ENCODE measurements at regions not wholly inside any gene's neighbourhood (a gene's known extent, or its start where the extent isn't known, plus 50 kb on each side); places are given as distances from the start of the nearest gene placed in this dataset.
A peak's percentile ranks its signal among the peaks of the same experiment; 100 is the strongest.
"Not testable (repeated sequence)": the region's sequence is repeated elsewhere in the genome, so short reads cannot be mapped to it uniquely, and the experiment has no call there.

GRCh38 chr9:751137-752051 lies 90.1 kb upstream of the DMRT1 start:
- H3K27ac Mint-ChIP-seq, result no peak overlapping the region
- H3K27me3 Mint-ChIP-seq, result peaks cover 6% of the 10 kb centered on the region
- POLR2A ChIA-PET, result no interaction called here
- DNase-seq, result no peak
- H3K4me1 Mint-ChIP-seq, result peaks cover 75% of the 10 kb centered on the region
- no peak overlapping the region for H3K4me3 Mint-ChIP-seq
- CTCF ChIA-PET, result interaction anchor here (0.6 to 2.2 kb wide), 6 partner anchors 10 to 404 kb away, joined by 3 to 8 read pairs (median 5); no protein-coding TSS in a partner anchor
- H3K36me3 Mint-ChIP-seq (ENCODE audit: low read depth), result no peaks in the 10 kb centered on the region
- no peaks in the 10 kb centered on the region for H3K9me3 Mint-ChIP-seq

- CTCF ChIA-PET, result interaction anchor here (0.6 to 0.8 kb wide), 2 partner anchors 11 to 147 kb away, joined by 3 read pairs; no protein-coding TSS in a partner anchor
- POLR2A ChIA-PET, result no interaction called here
Observed at GRCh38 chr9:752201-752600, 89.3 kb upstream of the DMRT1 start.

GRCh38 chr9:752681-753200 lies 88.8 kb upstream of the DMRT1 start:
- H3K27ac Mint-ChIP-seq, result no peak overlapping the region
- no peaks in the 10 kb centered on the region for H3K9me3 Mint-ChIP-seq
- peaks cover 6% of the 10 kb centered on the region for H3K27me3 Mint-ChIP-seq
- H3K4me1 Mint-ChIP-seq, result peaks cover 72% of the 10 kb centered on the region
- no peak for DNase-seq
- ChIA-PET CTCF (no interaction called here), POLR2A (no interaction called here)
- H3K36me3 Mint-ChIP-seq (ENCODE audit: low read depth), result no peaks in the 10 kb centered on the region
- H3K4me3 Mint-ChIP-seq, result no peak overlapping the region

More at GRCh38 chr9:752201-752600, 89.3 kb upstream of the DMRT1 start:
- Mint-ChIP-seq H3K9me3 (no peaks in the 10 kb centered on the region), H3K27ac (no peak overlapping the region), H3K4me3 (no peak overlapping the region), H3K36me3 (ENCODE audit: low read depth) (no peaks in the 10 kb centered on the region), H3K27me3 (peaks cover 6% of the 10 kb centered on the region), H3K4me1 (peaks cover 74% of the 10 kb centered on the region)
- DNase-seq, result no peak

GRCh38 chr9:753734-754133 lies 87.8 kb upstream of the DMRT1 start:
- H3K27me3 Mint-ChIP-seq; H3K27ac Mint-ChIP-seq; POLR2A ChIA-PET; H3K9me3 Mint-ChIP-seq; CTCF ChIA-PET; DNase-seq; H3K4me3 Mint-ChIP-seq; H3K36me3 Mint-ChIP-seq (ENCODE audit: low read depth): not testable (repeated sequence)
- H3K4me1 Mint-ChIP-seq, result peaks cover 67% of the 10 kb centered on the region

- POLR2A ChIA-PET, result no interaction called here
- H3K4me1 Mint-ChIP-seq, result peaks cover 61% of the 10 kb centered on the region
- no peak for DNase-seq
- H3K4me3 Mint-ChIP-seq, result no peak overlapping the region
- no peaks in the 10 kb centered on the region for H3K36me3 Mint-ChIP-seq (ENCODE audit: low read depth)
- peaks cover 6% of the 10 kb centered on the region for H3K27me3 Mint-ChIP-seq
- H3K9me3 Mint-ChIP-seq, result no peaks in the 10 kb centered on the region
- no peak overlapping the region for H3K27ac Mint-ChIP-seq
- CTCF ChIA-PET, result no interaction called here
Observed at GRCh38 chr9:754150-754931, 87.2 kb upstream of the DMRT1 start.

- Mint-ChIP-seq H3K9me3 (no peaks in the 10 kb centered on the region), H3K4me3 (no peak overlapping the region), H3K36me3 (ENCODE audit: low read depth) (no peaks in the 10 kb centered on the region), H3K27me3 (peaks cover 9% of the 10 kb centered on the region), H3K27ac (no peak overlapping the region), H3K4me1 (peaks cover 53% of the 10 kb centered on the region)
- DNase-seq, result peak; percentile 34
- ChIA-PET CTCF (interaction anchor here (0.6 to 1.6 kb wide), 5 partner anchors 8 to 39 kb away, joined by 3 to 4 read pairs (median 3); no protein-coding TSS in a partner anchor), POLR2A (interaction anchor here (0.6 kb wide), 1 partner anchor 72 kb away, joined by 8 read pairs; no protein-coding TSS in a partner anchor)
Observed at GRCh38 chr9:755454-756381, 85.8 kb upstream of the DMRT1 start.

- H3K4me3 Mint-ChIP-seq, result no peak overlapping the region
- no peak overlapping the region for H3K27ac Mint-ChIP-seq
- peaks cover 42% of the 10 kb centered on the region for H3K4me1 Mint-ChIP-seq
- H3K9me3 Mint-ChIP-seq, result no peaks in the 10 kb centered on the region
- no peak for DNase-seq
- CTCF ChIA-PET, result interaction anchor here (0.9 to 1.5 kb wide), 3 partner anchors 8 to 287 kb away, joined by 3 read pairs; no protein-coding TSS in a partner anchor
- H3K27me3 Mint-ChIP-seq, result peaks cover 9% of the 10 kb centered on the region
- no peaks in the 10 kb centered on the region for H3K36me3 Mint-ChIP-seq (ENCODE audit: low read depth)
- POLR2A ChIA-PET, result no interaction called here
Observed at GRCh38 chr9:757246-757881, 84.1 kb upstream of the DMRT1 start.

- Mint-ChIP-seq H3K27ac (no peak overlapping the region), H3K4me1 (peaks cover 39% of the 10 kb centered on the region), H3K36me3 (ENCODE audit: low read depth) (no peaks in the 10 kb centered on the region), H3K4me3 (no peak overlapping the region), H3K27me3 (peaks cover 5% of the 10 kb centered on the region), H3K9me3 (no peaks in the 10 kb centered on the region)
- ChIA-PET POLR2A (no interaction called here), CTCF (interaction anchor here (1.1 to 1.5 kb wide), 4 partner anchors 11 to 288 kb away, joined by 3 to 4 read pairs (median 3); no protein-coding TSS in a partner anchor)
- DNase-seq, result no peak
Observed at GRCh38 chr9:758146-758545, 83.4 kb upstream of the DMRT1 start.

GRCh38 chr9:759541-759940 lies 82.0 kb upstream of the DMRT1 start:
- CTCF ChIA-PET, result interaction anchor here (1.3 kb wide), 1 partner anchor 16 kb away, joined by 3 read pairs; no protein-coding TSS in a partner anchor

GRCh38 chr9:759983-760736 lies 81.3 kb upstream of the DMRT1 start:
- no peaks in the 10 kb centered on the region for H3K36me3 Mint-ChIP-seq (ENCODE audit: low read depth)
- DNase-seq, result no peak
- H3K9me3 Mint-ChIP-seq, result no peaks in the 10 kb centered on the region
- CTCF ChIA-PET, result no interaction called here
- peaks cover 13% of the 10 kb centered on the region for H3K27me3 Mint-ChIP-seq
- no peak overlapping the region for H3K4me3 Mint-ChIP-seq
- peaks cover 36% of the 10 kb centered on the region for H3K4me1 Mint-ChIP-seq
- POLR2A ChIA-PET, result no interaction called here
- no peak overlapping the region for H3K27ac Mint-ChIP-seq

More at GRCh38 chr9:759541-759940, 82.0 kb upstream of the DMRT1 start:
- H3K9me3 Mint-ChIP-seq, result no peaks in the 10 kb centered on the region
- no peak overlapping the region for H3K27ac Mint-ChIP-seq
- no peak overlapping the region for H3K4me3 Mint-ChIP-seq
- no peak for DNase-seq
- peaks cover 7% of the 10 kb centered on the region for H3K27me3 Mint-ChIP-seq
- H3K36me3 Mint-ChIP-seq (ENCODE audit: low read depth), result no peaks in the 10 kb centered on the region
- H3K4me1 Mint-ChIP-seq, result peaks cover 42% of the 10 kb centered on the region
- POLR2A ChIA-PET, result no interaction called here

GRCh38 chr9:761176-761792 lies 80.2 kb upstream of the DMRT1 start:
- Mint-ChIP-seq H3K36me3 (ENCODE audit: low read depth) (no peaks in the 10 kb centered on the region), H3K4me1 (peaks cover 26% of the 10 kb centered on the region), H3K4me3 (no peak overlapping the region), H3K9me3 (no peaks in the 10 kb centered on the region), H3K27ac (no peak overlapping the region), H3K27me3 (peaks cover 17% of the 10 kb centered on the region)
- ChIA-PET CTCF (interaction anchor here (1.2 kb wide), 1 partner anchor 11 kb away, joined by 5 read pairs; no protein-coding TSS in a partner anchor), POLR2A (no interaction called here)
- DNase-seq, result no peak

Data from activated CD4-positive, alpha-beta T cell treated with anti-CD3 and anti-CD28 coated beads, Interleukin-2, amount 10 ng/mL, durations not matched to agents 7 days and 5 days (primary cell).